ENCODE measurements at regions not wholly inside any gene's neighbourhood (a gene's known extent, or its start where the extent isn't known, plus 50 kb on each side); places are given as distances from the start of the nearest gene placed in this dataset.

DNA sequence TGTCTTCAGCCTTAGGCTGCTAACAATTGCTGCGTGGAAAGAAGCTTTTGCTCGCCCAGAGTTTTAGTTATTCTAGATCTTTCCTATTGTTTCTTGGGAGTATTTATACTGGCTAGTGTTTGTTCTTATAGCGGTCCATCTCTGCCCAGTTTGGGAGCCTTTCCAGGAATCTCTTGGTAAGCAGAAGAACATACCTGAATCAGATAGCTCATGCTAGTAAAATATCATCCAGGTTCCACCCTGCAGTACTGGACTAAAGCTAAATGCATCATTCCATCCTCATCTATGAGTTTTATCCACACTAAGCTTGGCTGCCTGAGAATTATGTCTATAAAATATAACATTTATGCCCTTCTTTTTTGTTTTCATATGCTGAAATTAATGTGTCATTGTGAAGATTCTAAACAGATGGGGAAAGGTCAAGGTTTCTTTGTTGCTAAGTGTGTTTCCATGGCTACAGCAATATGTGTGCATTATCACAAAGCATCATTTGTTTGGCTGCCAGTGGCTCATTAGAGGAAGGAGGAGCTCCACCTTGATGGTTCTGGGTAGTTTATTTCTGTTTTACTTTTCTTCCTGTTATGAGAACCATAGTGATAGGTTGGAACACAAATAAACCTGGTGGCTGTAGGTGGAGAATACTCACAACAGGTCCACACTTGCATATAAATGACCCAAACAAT, 182.8 kb downstream of the PIK3C3 start:
- no peak for DNase-seq

DNA sequence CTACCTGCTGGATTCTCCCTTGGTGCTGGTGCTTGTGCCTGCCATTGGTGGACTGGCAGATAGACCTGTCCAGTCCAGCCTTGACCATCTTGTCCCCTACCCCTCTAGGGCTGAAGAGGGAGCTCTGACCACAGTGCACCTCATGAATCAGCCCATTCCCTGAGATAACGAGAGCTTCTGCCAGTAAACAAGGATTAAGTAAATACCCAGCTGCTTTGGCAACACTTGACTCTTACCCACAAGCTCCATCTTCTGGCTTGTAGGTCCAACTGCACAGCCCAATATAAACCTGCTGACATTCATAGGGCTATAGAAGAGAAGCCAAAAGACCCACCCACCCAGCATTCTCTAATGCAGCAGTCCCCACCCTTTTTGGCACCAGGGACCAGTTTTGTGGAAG, 186.4 kb downstream of the PIK3C3 start:
- no peak for DNase-seq

- DNase-seq = no peak
Observed at GRCh38 chr18:42155024-42155423, 200.0 kb downstream of the PIK3C3 start.

DNA sequence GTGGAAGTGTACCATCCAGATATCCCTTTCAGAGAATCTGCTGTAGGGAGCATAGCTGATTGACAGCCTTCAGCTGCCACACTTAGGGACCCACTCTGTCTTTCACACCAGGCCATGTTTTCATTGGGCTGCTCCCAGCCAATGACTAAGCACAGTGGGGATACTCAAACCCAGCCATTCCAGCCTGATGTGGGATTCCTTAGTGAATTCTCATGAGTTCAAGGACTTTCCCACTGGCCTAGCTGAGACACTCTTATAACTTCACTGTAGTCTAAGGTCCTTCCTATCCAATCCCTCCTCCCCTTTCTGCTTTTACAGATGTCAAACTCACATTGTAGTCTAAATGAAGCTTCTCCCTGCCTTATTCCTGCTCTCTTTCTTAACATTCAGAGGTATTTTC, 201.2 kb downstream of the PIK3C3 start:
- peak; percentile 1 for DNase-seq

- no peak for DNase-seq
Observed at GRCh38 chr18:42157420-42157819, 202.4 kb downstream of the PIK3C3 start.

DNA sequence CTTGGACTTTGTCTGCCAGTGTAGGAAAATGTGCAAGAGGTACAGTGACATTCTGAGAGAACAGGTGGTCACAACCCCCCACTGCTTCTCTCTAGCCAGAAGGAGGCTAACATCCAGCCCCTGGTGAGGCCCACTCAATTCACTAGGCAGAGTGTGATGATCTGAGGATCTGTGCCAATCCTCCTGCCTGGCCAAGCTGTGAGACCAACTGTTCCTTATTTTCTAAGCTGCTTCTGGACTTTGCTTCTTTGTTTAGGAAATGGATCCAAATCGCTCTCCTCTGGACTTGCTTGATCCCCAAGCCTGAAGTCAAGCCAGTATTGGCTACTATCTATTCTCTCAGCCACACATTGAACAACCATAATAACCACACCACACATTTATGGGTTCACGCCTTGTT, 202.8 kb downstream of the PIK3C3 start:
- no peak for DNase-seq

- DNase-seq = no peak
Observed at GRCh38 chr18:42159146-42159545, 204.1 kb downstream of the PIK3C3 start.

GRCh38 chr18:42163321-42163720, 208.3 kb downstream of the PIK3C3 start:
- DNase-seq = no peak

DNA sequence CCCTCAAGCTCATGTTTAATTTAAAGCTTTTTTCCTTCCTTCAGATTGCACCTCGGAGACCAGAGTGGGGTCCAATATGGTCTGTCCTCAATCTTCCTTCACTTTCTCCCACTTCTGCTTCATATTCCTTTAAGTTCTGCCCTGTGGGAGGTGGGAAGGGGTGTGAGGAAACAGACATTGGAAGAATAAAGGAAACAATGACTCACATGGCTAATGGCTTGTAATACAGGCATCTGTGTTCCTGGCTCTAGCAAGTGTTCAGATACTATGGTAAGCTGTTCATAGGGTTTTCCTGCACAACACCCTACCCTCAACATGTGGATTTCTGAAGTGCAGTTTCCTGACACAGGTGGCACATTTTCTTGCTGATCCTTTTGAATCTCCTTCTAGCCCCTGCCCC, 209.5 kb downstream of the PIK3C3 start:
- DNase-seq = no peak

DNA sequence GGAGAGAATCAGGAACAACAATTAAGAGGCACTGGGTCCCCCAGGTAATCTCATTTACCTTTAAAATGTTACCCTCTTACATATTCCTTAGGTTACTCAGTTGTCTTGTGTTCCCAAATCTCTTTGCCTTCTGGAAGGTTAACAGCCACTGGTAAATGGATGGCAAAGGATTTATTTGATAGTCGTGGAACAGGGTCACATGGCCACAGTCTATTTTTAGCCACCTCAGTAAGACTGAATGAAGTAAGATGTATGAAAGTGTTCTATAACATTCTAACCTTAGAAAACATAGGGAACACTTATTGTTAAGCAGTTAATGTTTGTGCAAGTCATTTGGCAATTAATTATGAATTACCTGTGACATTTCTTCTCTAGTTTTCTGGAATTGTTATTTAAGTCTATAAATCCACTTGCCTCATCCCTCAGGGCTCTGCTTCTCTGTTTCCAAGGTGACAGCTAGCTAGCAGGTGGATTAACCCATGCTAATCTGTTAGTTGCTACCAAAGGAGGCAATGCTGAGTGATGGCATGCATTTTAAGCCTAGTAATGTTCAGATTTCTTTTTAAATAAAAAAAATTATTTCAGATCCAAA, 211.0 kb downstream of the PIK3C3 start:
- no peak for DNase-seq

- no peak for DNase-seq
Observed at GRCh38 chr18:42168487-42168886, 213.5 kb downstream of the PIK3C3 start.

DNA sequence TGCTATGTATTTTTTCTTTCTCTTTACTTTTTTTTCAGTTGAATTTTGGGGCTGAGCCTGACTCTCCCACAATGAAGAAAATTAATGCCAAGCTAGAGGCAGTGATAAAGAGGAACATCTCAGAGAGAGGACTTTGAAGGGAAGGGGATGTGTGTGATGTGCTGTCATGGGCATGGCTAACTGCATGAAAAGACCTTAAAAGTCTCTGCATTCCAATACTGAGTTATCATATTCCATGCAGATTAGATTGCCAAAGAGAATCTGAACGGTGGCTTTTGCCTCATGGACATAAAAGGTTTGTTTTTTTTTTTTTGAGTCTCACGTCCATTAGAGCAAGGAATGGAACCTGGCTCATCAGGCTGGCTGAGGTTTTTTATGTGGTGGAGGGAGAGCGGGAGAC, 213.9 kb downstream of the PIK3C3 start:
- DNase-seq = no peak

DNA sequence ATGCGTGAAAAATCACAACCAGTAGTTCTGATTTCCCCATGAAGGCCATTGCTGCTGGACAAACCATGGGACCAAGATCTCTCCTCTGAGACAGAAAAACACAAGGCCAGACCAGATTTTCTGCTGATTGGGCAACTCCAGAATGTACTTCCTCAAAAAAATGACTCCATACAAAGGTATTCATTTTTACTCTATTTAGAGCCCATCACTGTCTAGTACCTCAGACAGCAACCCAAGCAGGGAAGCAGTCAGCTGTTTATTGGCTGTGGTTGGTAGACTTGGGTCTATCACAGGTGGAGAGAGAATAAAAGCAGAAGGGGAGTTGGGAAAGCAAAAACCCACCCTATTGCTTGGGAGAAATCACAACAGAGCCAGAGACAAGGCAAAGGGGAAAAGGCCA, 219.9 kb downstream of the PIK3C3 start:
- peak; percentile 20 for DNase-seq

GRCh38 chr18:42176599-42176998, 221.6 kb downstream of the PIK3C3 start:
- DNase-seq = no peak

- no peak for DNase-seq
Observed at GRCh38 chr18:42177390-42177789, 222.4 kb downstream of the PIK3C3 start.

DNA sequence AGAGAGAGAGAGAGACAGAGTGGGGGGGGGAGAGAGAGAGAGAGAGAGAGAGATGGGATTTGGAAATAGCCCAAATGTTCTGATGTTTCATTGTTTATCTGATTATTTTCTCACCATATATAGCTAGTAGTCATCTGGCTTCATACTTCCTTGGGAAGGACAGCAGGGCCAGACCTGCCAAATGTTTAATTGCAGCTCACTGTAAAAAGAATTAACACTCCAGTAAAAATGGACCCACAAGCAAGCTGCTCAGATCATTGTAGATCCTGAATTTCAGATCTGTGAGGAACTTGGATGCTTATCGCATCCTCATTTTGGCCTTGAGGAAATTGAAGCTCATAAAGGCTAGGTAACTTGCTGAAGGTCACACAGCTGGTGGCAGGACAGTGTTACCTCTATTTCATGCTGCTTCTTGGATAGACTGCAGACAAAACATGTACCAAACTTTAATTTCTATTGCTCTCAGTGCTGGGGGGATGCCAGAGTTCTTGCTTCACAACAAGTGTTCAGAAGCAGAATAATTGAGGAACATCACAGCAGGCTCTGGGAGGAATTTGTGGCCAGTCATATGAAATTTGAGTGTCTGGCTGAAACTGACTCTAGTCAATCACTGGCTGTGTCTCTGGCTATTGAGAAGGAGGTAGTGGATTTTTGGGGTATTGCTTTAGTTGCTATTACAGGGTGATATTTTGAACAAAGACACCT, 223.5 kb downstream of the PIK3C3 start:
- DNase-seq = no peak

GRCh38 chr18:42179542-42180121, 224.6 kb downstream of the PIK3C3 start:
- no peak for DNase-seq

GRCh38 chr18:42181474-42181873, 226.4 kb downstream of the PIK3C3 start:
- DNase-seq = no peak

- peak; percentile 34 for DNase-seq
Observed at GRCh38 chr18:42182728-42183700, 228.0 kb downstream of the PIK3C3 start.

DNA sequence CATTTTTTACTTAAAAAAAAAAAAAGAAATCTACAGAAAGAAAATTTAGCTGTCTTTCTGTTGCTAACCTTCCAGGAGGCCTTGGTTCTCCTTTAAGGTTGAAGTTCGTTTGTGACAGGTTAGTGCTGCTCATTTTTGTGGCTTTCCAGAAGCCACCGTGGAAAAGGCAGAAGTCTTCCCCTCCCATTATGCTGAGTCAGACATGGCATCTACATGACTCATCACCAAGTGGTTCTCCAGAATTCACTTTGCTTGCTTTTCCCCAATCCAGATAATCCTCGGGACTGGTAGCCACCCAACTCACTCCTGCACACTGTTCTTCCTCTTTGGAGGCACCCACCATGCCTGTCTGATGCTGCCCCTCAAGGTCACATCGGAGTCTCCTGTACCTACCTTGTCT, 228.7 kb downstream of the PIK3C3 start:
- DNase-seq = peak; percentile 79

DNA sequence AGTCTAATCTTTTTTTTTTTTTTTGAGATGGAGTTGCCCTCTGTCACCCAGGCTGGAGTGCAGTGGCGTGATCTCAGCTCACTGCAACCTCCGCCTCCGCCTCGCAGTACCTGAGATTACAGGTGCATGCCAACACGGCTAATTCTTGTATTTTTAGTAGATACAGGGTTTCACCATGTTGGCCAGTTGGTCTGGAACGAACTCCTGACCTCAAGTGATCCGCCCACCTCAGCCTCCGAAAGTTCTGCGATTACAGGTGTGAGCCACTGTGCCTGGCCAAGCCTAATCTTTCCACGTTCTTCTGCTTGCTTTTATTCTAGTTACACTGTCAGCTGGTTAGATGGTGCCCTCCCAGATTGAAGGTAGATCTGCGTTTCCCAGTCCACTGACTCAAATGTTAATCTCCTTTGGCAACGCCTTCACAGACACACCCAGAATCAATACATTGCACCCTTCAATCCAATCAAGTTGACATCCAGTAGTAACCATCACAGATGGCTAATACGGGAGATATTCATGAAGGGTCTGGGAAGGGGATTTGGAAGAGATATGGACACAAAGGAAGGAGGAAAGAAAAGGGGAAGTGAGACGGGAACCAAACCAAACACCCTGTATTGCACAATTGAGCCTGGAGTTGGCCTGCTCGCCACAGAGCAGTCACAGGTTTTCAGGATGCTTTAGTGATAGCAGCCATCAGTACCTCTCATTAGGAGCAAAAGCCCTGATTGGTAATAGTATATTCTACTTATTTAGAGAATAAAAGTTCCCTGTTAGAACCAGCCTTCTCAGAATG, 229.8 kb downstream of the PIK3C3 start:
- DNase-seq = no peak

DNA sequence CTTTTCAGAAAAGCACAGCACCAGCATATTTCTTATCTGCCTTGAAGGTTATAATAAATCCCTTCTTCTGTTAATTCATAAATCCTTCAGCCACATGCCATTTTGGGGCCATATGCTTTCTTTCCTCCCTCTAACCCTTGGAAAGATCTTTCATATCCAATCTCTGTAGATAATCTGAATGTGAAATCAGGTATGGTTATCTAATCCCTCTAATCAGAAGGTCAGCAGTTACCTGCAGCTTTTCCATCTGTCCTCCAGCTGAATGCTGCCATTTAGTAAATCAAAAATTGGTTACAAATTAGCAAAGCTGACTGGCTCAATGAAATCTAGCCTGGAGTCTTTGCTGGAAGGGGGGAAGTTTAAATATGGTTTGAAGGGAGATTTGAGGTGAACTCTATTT, 230.5 kb downstream of the PIK3C3 start:
- no peak for DNase-seq

Measured in fibroblast of skin of scalp (primary cell).